BE2C (cell line): ENCODE measurements at regions not wholly inside any gene's neighbourhood (a gene's known extent, or its start where the extent isn't known, plus 50 kb on each side); places are given as distances from the start of the nearest gene placed in this dataset.

Source experiments
- DNase-seq: peaks from one replicate; pipeline ENCODE4 v3.0.0-alpha.2; 2020
- H3K27me3 ChIP-seq: fragments of 250-450 bp; sonication (Bioruptor Pico); 2 replicates; pipeline ENCODE4 v1.5.1; 2020; ENCODE audit warnings: mild to moderate bottlenecking
- H3K36me3 ChIP-seq: fragments of 250-450 bp; sonication (Bioruptor Pico); 2 replicates; pipeline ENCODE4 v1.5.1; 2020; ENCODE audit warnings: mild to moderate bottlenecking
- H3K4me1 ChIP-seq: fragments of 250-450 bp; sonication (Bioruptor Pico); 2 replicates; pipeline ENCODE4 v1.5.1; 2020
- H3K4me3 ChIP-seq: 2 replicates; pipeline ENCODE4 v1.5.1; 2011; ENCODE audit warnings: low read depth, low read length
- H3K9me3 ChIP-seq: fragments of 250-450 bp; sonication (Bioruptor Pico); 2 replicates; pipeline ENCODE4 v1.5.1; 2020
- CTCF ChIP-seq: IDR thresholded peaks from 2 replicates; pipeline ENCODE4 v1.5.1; 2012; ENCODE audit warnings: mild to moderate bottlenecking, low read depth, low read length

- TF ChIP-seq CTCF: no peak
- peaks cover 8% of the 10 kb centered on the region for H3K4me1 ChIP-seq
- H3K4me3 ChIP-seq: no peak overlapping the region
- DNase-seq: no peak
- H3K27me3 ChIP-seq: no peaks in the 10 kb centered on the region
- no peaks in the 10 kb centered on the region for H3K36me3 ChIP-seq
- no peaks in the 10 kb centered on the region for H3K9me3 ChIP-seq
These were observed 111.8 kb downstream of the ASB7 start for GRCh38 chr15:100714034-100714748.

GRCh38 chr15:100714749-100715342, 112.5 kb downstream of the ASB7 start:
- Histone ChIP-seq H3K36me3 (no peaks in the 10 kb centered on the region), H3K27me3 (no peaks in the 10 kb centered on the region), H3K9me3 (no peaks in the 10 kb centered on the region), H3K4me3 (no peak overlapping the region), H3K4me1 (peaks cover 8% of the 10 kb centered on the region)
- TF ChIP-seq CTCF: no peak
- DNase-seq: no peak

- DNase-seq: no peak
- Histone ChIP-seq H3K9me3 (no peaks in the 10 kb centered on the region), H3K4me3 (no peak overlapping the region), H3K36me3 (no peaks in the 10 kb centered on the region), H3K27me3 (no peaks in the 10 kb centered on the region), H3K4me1 (peaks cover 8% of the 10 kb centered on the region)
- TF ChIP-seq CTCF: no peak
These were observed 113.4 kb downstream of the ASB7 start for GRCh38 chr15:100715571-100716455.

GRCh38 chr15:100716456-100717085, 114.2 kb downstream of the ASB7 start:
- TF ChIP-seq CTCF: no peak
- no peak for DNase-seq
- Histone ChIP-seq H3K4me1 (peaks cover 8% of the 10 kb centered on the region), H3K36me3 (no peaks in the 10 kb centered on the region), H3K9me3 (no peaks in the 10 kb centered on the region), H3K4me3 (no peak overlapping the region), H3K27me3 (no peaks in the 10 kb centered on the region)

- Histone ChIP-seq H3K4me3 (no peak overlapping the region), H3K9me3 (no peaks in the 10 kb centered on the region), H3K36me3 (no peaks in the 10 kb centered on the region), H3K27me3 (no peaks in the 10 kb centered on the region), H3K4me1 (peaks cover 8% of the 10 kb centered on the region)
- no peak for DNase-seq
- no peak for TF ChIP-seq CTCF
These were observed 115.2 kb downstream of the ASB7 start for GRCh38 chr15:100717596-100717995.
